ENCODE measurements at regions not wholly inside any gene's neighbourhood (a gene's known extent, or its start where the extent isn't known, plus 50 kb on each side); places are given as distances from the start of the nearest gene placed in this dataset.

GRCh38 chr1:239061770-239062169, 324.6 kb upstream of the CHRM3 start:
- TF ChIP-seq CTCF (conservative IDR thresholded peaks at IDR 0.05; ENCODE audit: low read length) (no peak), EZH2phosphoT487 (IDR thresholded peaks at IDR 0.05; ENCODE audit: borderline replicate concordance, low read depth, low read length) (no peak)

All from OCI-LY7 (cell line).